ENCODE measurements at regions not wholly inside any gene's neighbourhood (a gene's known extent, or its start where the extent isn't known, plus 50 kb on each side); places are given as distances from the start of the nearest gene placed in this dataset.
A peak's percentile ranks its signal among the peaks of the same experiment; 100 is the strongest.

DNA sequence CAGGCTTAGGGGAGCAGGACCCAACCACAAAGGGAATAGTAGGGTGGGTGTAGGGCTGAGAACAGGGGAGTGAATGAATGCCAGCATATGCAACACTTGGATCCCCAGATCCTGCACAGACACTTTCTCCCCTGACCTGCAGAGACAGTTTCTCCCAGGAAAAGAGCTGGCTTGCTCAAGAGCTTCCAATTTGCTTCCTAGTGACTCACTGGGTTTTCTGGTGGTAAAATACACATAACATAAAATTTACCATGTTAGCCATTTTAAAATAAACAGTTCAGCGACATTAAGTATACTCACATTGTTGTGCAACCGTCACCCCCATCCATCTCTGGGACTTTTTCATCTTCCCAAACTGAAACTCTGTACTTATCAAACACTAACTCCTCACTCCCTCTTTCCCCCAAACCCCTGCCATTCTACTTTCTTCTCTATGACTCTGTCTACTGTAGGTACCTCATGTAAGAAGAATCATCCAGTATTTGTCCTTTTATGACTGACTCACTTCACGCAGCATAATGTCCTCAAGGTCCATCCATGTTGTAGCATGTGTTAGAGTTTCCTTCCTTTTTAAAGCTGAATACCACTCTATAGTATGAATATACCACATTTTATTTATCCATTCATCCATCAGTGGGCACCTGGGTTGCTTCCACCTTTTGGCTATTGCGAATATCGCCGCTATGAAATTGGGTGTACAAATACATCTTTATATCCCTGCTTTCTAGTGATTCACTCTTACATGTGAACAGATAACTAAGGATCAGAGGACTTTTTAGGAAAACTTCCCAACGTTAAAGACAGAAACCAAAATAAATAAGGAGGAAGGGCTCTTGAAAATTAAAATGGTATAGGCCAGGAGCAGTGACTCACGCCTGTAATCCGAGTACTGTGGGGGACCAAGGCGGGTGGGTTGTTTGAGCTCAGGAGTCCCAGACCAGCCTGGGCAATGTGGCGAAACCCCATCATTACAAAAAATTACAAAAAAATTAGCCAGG lies 95.6 kb upstream of the TJP1 start:
- FAIRE-seq, result no peak

GRCh38 chr15:29914511-29914926 lies 92.3 kb upstream of the TJP1 start:
- FAIRE-seq, result no peak

GRCh38 chr15:29913528-29914135 lies 91.4 kb upstream of the TJP1 start:
- FAIRE-seq, result no peak

DNA sequence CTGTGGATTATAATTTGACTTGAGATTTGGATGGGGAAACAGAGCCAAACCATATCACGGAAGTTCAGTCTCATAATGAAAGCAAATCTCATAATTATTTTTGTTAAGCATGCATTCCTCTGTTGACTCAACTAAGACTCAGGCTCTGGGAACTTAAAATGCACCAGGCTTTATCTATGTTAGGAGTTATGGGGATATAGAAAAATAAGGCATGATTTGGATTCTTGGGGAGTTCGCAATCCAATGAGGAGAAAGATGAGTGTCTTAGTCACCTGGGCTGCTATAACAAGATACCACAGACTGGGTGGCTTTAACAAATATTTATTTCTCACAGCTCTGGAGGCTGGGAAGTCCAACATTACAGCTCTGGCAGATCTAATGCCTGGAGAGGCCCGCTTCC lies 89.4 kb upstream of the TJP1 start:
- FAIRE-seq, result no peak

- FAIRE-seq, result peak; percentile 68
Measured at GRCh38 chr15:29910068-29910467, 87.8 kb upstream of the TJP1 start.

DNA sequence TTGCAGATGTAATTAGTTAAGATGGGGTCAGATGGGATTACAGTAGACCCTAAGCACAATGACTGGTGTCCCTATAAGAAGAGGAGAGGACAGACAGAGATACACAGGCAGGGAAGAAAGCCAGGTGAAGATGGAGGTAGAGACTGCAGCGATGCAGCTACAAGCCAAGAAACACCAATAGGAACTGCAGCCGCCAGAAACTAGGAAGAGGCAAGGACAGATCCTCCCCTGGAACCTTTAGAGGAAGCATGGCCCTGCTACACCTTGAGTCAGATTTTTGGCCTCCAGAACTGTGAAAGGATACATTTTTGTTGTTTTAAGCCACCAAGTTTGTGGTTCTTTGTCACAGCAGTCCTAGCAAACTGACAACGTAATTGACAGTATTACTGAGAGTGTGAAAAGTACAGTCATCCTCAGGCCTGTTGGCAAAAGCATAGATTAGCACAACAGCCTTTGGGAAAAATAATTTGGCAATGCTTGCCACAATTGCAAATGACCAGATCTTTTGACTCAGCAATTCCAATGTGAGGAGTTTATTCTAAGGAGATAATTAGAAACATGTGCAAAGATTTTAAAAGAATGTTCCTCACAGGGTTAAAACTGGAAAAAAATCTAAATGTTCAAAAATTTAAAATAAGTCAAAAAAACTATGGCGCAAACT lies 82.6 kb upstream of the TJP1 start:
- FAIRE-seq, result no peak

- FAIRE-seq, result no peak
Measured at GRCh38 chr15:29903785-29904464, 81.7 kb upstream of the TJP1 start.

GRCh38 chr15:29903028-29903427 lies 80.8 kb upstream of the TJP1 start:
- FAIRE-seq, result no peak

- FAIRE-seq, result no peak
Measured at GRCh38 chr15:29900237-29901189, 78.2 kb upstream of the TJP1 start.

GRCh38 chr15:29896062-29896461 lies 73.8 kb upstream of the TJP1 start:
- FAIRE-seq, result no peak

DNA sequence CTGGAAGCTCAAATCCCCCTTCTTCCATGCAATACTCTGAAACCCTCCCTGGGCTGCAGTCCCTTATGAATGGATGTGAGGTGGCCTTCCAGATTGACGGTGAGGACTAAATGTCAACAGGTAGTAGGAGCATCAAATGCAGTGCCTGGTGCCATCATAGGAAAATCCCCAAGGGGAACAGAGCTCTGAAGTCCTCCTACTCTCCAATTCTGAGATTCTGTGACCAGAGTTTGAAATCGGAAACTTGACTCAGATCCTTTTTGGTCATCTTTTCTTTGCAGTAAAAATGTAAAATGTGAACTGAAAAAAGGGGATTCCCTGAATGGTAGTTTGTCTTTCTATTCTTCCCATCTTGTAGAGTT lies 68.8 kb upstream of the TJP1 start:
- no peak for FAIRE-seq

- FAIRE-seq, result no peak
Measured at GRCh38 chr15:29890336-29891095, 68.2 kb upstream of the TJP1 start.

- FAIRE-seq, result no peak
Measured at GRCh38 chr15:29889542-29890329, 67.5 kb upstream of the TJP1 start.

GRCh38 chr15:29888646-29889045 lies 66.4 kb upstream of the TJP1 start:
- no peak for FAIRE-seq

GRCh38 chr15:29887721-29888120 lies 65.5 kb upstream of the TJP1 start:
- FAIRE-seq, result no peak

DNA sequence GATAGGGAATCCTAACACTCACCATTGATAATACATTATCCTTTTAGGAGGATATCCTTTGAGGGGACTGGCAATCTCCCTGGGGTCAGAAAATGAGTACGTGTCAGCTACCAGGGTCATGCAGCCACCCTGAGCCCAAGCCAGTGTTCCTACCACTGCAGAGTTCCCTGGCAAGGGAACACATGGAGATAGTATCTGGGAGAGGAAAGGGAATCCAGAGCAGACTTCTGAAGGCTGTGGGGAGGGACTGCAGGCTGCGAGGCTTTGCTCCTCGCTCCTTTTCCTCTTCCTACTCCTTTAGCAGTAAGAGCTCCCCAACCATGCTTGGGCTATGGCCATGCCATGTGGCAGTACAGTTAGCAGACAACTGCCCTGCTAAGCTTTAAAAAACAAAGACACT lies 62.9 kb upstream of the TJP1 start:
- FAIRE-seq, result no peak

DNA sequence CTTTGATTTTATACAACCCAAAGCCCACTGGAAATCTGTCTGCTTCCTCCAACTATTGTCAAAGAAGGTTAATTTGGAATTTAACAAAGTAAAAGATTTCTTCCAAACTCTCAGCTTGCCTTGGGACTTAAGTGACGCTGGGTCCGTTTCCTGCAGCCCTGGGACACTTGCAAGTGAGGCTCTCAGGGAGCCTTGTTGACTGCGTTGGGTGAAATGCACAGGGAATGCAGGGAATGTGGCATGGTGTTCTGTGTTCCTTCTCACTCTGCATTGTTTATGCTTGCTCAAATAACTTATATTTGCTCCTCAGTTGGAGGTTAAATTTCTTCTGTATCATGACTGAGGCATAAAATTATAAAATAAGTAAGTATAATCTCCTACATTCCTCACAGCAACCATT lies 60.9 kb upstream of the TJP1 start:
- no peak for FAIRE-seq

- FAIRE-seq, result no peak
Measured at GRCh38 chr15:29880886-29881285, 58.6 kb upstream of the TJP1 start.

- FAIRE-seq, result no peak
Measured at GRCh38 chr15:29880341-29880740, 58.1 kb upstream of the TJP1 start.

DNA sequence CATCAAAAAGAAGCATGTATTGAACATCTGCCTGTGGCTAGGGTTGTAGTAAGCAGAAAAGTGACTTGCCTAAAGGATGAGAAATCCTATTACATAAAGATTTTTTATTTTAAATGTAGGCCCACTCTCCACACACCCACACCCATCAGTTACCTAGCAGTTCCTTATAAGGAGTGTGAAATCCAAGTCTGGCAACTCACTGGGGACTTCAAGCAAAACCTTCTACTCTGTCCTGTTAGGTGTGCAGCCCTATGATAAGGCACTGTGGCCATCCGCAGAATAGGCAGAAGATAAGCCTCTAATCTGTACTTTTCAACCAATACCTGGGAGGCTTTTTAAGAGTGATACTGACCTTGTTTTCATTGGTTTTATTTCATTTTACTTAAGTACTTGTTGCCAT lies 52.7 kb upstream of the TJP1 start:
- no peak for FAIRE-seq

Measured in colon (tissue), 2 donors.